ENCODE measurements at regions not wholly inside any gene's neighbourhood (a gene's known extent, or its start where the extent isn't known, plus 50 kb on each side); places are given as distances from the start of the nearest gene placed in this dataset.

DNA sequence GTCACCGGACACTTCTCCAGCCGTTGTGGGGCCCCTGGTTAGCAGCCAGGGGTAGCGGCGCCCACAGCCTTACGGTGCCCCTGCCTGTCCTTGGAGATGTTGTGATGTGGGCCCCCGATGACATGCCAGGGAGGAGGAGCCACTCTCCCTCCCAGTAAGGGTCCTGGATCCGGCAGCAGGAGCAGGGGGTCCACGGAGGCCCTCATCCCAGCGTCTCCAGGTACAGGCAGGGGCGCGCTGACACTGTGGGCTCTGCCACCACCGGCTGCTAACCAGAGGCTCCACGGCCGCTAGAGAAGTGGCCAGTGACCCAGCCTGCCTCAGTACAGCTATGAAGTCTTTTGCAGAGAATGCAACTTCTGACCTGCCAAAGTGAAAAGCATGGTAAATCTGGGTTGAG, 121.2 kb downstream of the SPP2 start:
- no peak overlapping the region for H4K5ac ChIP-seq (ENCODE audit: insufficient read length, low read depth, low read length)
- H3K9me3 ChIP-seq (ENCODE audit: control insufficient read depth, low read depth, low read length) = no peaks in the 10 kb centered on the region
- no peaks in the 10 kb centered on the region for H4K20me1 ChIP-seq (ENCODE audit: control insufficient read depth, insufficient read depth, insufficient read length)
- H3K4me3 Mint-ChIP-seq = no peak overlapping the region
- H3K9ac ChIP-seq (ENCODE audit: extremely low read depth, insufficient read length, low read length) = no peak overlapping the region
- H3K4me1 ChIP-seq (ENCODE audit: insufficient read depth, low read length) = peaks cover 3% of the 10 kb centered on the region; the same call in 1 of the 2 replicates
- no peak overlapping the region for H2BK15ac ChIP-seq (ENCODE audit: low read depth, low read length)
- no peak overlapping the region for H4K91ac ChIP-seq (ENCODE audit: insufficient read length, low read depth, low read length)
- no peak overlapping the region for H3K27ac ChIP-seq (ENCODE audit: insufficient read length, low read depth, low read length)
- no peak overlapping the region for H3K18ac ChIP-seq (ENCODE audit: insufficient read length, low read depth, low read length)
- no peak for DNase-seq
- H2BK5ac ChIP-seq (ENCODE audit: insufficient read length, low read length) = no peak overlapping the region
- no peaks in the 10 kb centered on the region; the same call in 1 of the 2 replicates for H3K27me3 ChIP-seq (ENCODE audit: insufficient read depth, low read length)
- H3K23ac ChIP-seq (ENCODE audit: insufficient read length, low read depth, low read length) = no peak overlapping the region
- H3K4me2 ChIP-seq (ENCODE audit: insufficient read depth, insufficient read length, low read length) = no peak overlapping the region
- H3K14ac ChIP-seq (ENCODE audit: insufficient read depth, low read length) = no peak overlapping the region
- H3K56ac ChIP-seq (ENCODE audit: insufficient read length, low read depth, low read length) = no peak overlapping the region
- H3K27ac Mint-ChIP-seq = no peak overlapping the region
- no peak overlapping the region for H2BK20ac ChIP-seq (ENCODE audit: low read depth, low read length, poor library complexity, severe bottlenecking)
- no peak overlapping the region for H2AK5ac ChIP-seq (ENCODE audit: insufficient read length, low read length)
- H2AFZ ChIP-seq (ENCODE audit: low read length) = no peak overlapping the region
- H4K8ac ChIP-seq (replicated peaks; ENCODE audit: insufficient read length, low read depth, low read length) = no peak overlapping the region
- no peaks in the 10 kb centered on the region for H3K79me2 ChIP-seq (ENCODE audit: insufficient read depth, low read length)
- peaks cover 22 to 23% of the 10 kb centered on the region in 2 experiments for H3K4me1 Mint-ChIP-seq
- TF ChIP-seq, protein P1, sequence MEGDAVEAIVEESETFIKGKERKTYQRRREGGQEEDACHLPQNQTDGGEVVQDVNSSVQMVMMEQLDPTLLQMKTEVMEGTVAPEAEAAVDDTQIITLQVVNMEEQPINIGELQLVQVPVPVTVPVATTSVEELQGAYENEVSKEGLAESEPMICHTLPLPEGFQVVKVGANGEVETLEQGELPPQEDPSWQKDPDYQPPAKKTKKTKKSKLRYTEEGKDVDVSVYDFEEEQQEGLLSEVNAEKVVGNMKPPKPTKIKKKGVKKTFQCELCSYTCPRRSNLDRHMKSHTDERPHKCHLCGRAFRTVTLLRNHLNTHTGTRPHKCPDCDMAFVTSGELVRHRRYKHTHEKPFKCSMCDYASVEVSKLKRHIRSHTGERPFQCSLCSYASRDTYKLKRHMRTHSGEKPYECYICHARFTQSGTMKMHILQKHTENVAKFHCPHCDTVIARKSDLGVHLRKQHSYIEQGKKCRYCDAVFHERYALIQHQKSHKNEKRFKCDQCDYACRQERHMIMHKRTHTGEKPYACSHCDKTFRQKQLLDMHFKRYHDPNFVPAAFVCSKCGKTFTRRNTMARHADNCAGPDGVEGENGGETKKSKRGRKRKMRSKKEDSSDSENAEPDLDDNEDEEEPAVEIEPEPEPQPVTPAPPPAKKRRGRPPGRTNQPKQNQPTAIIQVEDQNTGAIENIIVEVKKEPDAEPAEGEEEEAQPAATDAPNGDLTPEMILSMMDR (conservative IDR thresholded peaks at IDR 0.05) = no peak
- H2BK12ac ChIP-seq (ENCODE audit: insufficient read length, low read depth, low read length) = no peak overlapping the region
- no peak overlapping the region for H2BK120ac ChIP-seq (ENCODE audit: low read depth, low read length, poor library complexity, severe bottlenecking)
- H3K27me3 Mint-ChIP-seq (ENCODE audit: low read depth) = peaks cover 12% of the 10 kb centered on the region
- H3K23me2 ChIP-seq (ENCODE audit: insufficient read length, low read depth, low read length, poor library complexity, severe bottlenecking) = no peaks in the 10 kb centered on the region
- no peaks in the 10 kb centered on the region for H3K36me3 Mint-ChIP-seq (ENCODE audit: insufficient read depth in 1 of 3, low read depth in 3 of 3)
- no CpG with 5 or more reads among the region's 14 CpGs for WGBS (ENCODE audit: extremely low coverage, insufficient read length, low lambda C conversion rate)
- no peaks in the 10 kb centered on the region for H3K9me3 Mint-ChIP-seq
- no peak overlapping the region for H3T11ph ChIP-seq (ENCODE audit: low read length)
- no peak overlapping the region for H3K4ac ChIP-seq (ENCODE audit: low read depth, low read length)
- no peaks in the 10 kb centered on the region for H3K79me1 ChIP-seq (ENCODE audit: insufficient read depth, low read depth, low read length, poor library complexity, severe bottlenecking)

Data from H9 (cell line).